ENCODE measurements at regions not wholly inside any gene's neighbourhood (a gene's known extent, or its start where the extent isn't known, plus 50 kb on each side); places are given as distances from the start of the nearest gene placed in this dataset.

GRCh38 chr9:2355697-2355983, 265.9 kb upstream of the VLDLR start:
- TF ChIP-seq EZH2 (IDR thresholded peaks at IDR 0.05; ENCODE audit: insufficient read depth, poor library complexity, severe bottlenecking) (no peak), EZH2phosphoT487 (IDR thresholded peaks at IDR 0.05; ENCODE audit: insufficient read depth, low read depth) (no peak)

All from GM23248 (cell line).